Islet precursor cell (in vitro differentiated cells): ENCODE measurements at regions not wholly inside any gene's neighbourhood (a gene's known extent, or its start where the extent isn't known, plus 50 kb on each side); places are given as distances from the start of the nearest gene placed in this dataset.
"Not testable (repeated sequence)": the region's sequence is repeated elsewhere in the genome, so short reads cannot be mapped to it uniquely, and the experiment has no call there.

ENCODE experiments used
- DNase-seq: peaks from one replicate; pipeline ENCODE4 v3.0.0-alpha.2; 2018

- DNase-seq: not testable (repeated sequence)
These were observed 93.3 kb downstream of the ANKRD30BL start for GRCh38 chr2:132068407-132068806.

GRCh38 chr2:132065391-132065790 lies 96.4 kb downstream of the ANKRD30BL start:
- DNase-seq: not testable (repeated sequence)

- not testable (repeated sequence) for DNase-seq
These were observed 122.0 kb downstream of the ANKRD30BL start for GRCh38 chr2:132039609-132040236.

- not testable (repeated sequence) for DNase-seq
These were observed 122.9 kb downstream of the ANKRD30BL start for GRCh38 chr2:132038883-132039235.

- peak; percentile 48 for DNase-seq
These were observed 123.4 kb downstream of the ANKRD30BL start for GRCh38 chr2:132038179-132038882.

GRCh38 chr2:132037527-132038178 lies 124.1 kb downstream of the ANKRD30BL start:
- peak; percentile 74 for DNase-seq

- no peak for DNase-seq
These were observed 127.1 kb downstream of the ANKRD30BL start for GRCh38 chr2:132034646-132035045.

- DNase-seq: no peak
These were observed 127.8 kb downstream of the ANKRD30BL start for GRCh38 chr2:132033949-132034348.

GRCh38 chr2:132033365-132033764 lies 128.4 kb downstream of the ANKRD30BL start:
- DNase-seq: no peak

GRCh38 chr2:132012046-132012445 lies 149.7 kb downstream of the ANKRD30BL start:
- not testable (repeated sequence) for DNase-seq

GRCh38 chr2:132009874-132010521 lies 151.8 kb downstream of the ANKRD30BL start:
- DNase-seq: peak; percentile 85

GRCh38 chr2:132009177-132009873 lies 152.4 kb downstream of the ANKRD30BL start:
- no peak for DNase-seq

- DNase-seq: not testable (repeated sequence)
These were observed 171.0 kb downstream of the ANKRD30BL start for GRCh38 chr2:131990751-131991150.

GRCh38 chr2:131966671-131967070 lies 195.1 kb downstream of the ANKRD30BL start:
- DNase-seq: not testable (repeated sequence)

GRCh38 chr2:131966256-131966655 lies 195.5 kb downstream of the ANKRD30BL start:
- peak; percentile 37 for DNase-seq

- DNase-seq: not testable (repeated sequence)
These were observed 203.6 kb downstream of the ANKRD30BL start for GRCh38 chr2:131958019-131958609.

- not testable (repeated sequence) for DNase-seq
These were observed 213.1 kb downstream of the ANKRD30BL start for GRCh38 chr2:131948641-131949040.

GRCh38 chr2:131923287-131923686 lies 238.5 kb downstream of the ANKRD30BL start:
- not testable (repeated sequence) for DNase-seq

GRCh38 chr2:131922854-131923253 lies 238.9 kb downstream of the ANKRD30BL start:
- DNase-seq: not testable (repeated sequence)
